GM19025 (cell line): ENCODE measurements at regions not wholly inside any gene's neighbourhood (a gene's known extent, or its start where the extent isn't known, plus 50 kb on each side); places are given as distances from the start of the nearest gene placed in this dataset.
"Not testable (repeated sequence)": the region's sequence is repeated elsewhere in the genome, so short reads cannot be mapped to it uniquely, and the experiment has no call there.

Source experiments
- ATAC-seq: cut with Tn5 transposase; IDR thresholded peaks from one replicate; pipeline ENCODE4 v1.9.1; 2021; ENCODE audit warnings: mild to moderate bottlenecking, low read depth, moderate library complexity; ENCODE audit not compliant: unreplicated experiment

- no peak for ATAC-seq
Measured at GRCh38 chr10:106111246-106111645, 1053.3 kb downstream of the SORCS1 start.

GRCh38 chr10:106107706-106108105 is 1056.8 kb downstream of the SORCS1 start:
- ATAC-seq = no peak

GRCh38 chr10:106106114-106106513 is 1058.4 kb downstream of the SORCS1 start:
- ATAC-seq = no peak

- no peak for ATAC-seq
Measured at GRCh38 chr10:106089855-106090254, 1074.7 kb downstream of the SORCS1 start.

DNA sequence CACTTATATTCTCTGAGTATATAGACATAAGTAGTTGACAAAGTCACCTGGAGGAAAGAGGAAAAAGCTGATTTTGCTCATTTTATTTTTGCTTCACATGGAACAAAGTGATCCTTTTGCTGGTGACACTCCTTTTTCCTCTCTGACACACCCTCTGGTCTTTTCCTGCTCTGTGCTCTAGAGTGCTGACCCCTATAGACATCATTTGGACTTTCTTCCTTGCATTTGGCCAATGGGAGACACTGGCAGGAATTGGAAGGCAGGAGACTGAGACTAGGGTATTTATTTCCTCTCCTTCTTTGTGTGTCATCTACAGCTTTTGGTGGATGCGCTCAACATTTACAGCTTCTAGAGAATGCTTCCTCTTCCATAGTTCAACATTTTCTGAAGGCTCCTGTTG is 1078.1 kb downstream of the SORCS1 start:
- no peak for ATAC-seq

GRCh38 chr10:106083572-106083971 is 1080.9 kb downstream of the SORCS1 start:
- ATAC-seq = no peak

DNA sequence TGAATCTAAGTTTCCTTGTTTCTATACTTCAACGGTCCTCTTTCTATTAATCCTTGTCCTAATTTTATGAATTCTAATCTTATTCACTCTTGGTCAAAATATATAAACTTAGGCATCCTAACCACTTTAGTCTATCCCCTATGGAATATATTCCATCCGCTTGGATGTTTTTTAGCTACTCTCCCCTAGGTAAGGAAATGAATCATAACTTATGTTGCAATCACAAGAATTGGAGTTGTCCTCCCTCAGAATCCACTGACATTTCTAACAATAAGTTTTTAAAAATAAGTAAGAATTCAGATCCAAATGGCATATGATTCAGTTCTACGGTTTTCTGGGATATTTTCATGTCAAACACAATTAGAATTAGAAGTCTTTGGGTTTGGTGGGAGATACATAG is 1081.6 kb downstream of the SORCS1 start:
- no peak for ATAC-seq

- no peak for ATAC-seq
Measured at GRCh38 chr10:106078895-106079576, 1085.5 kb downstream of the SORCS1 start.

DNA sequence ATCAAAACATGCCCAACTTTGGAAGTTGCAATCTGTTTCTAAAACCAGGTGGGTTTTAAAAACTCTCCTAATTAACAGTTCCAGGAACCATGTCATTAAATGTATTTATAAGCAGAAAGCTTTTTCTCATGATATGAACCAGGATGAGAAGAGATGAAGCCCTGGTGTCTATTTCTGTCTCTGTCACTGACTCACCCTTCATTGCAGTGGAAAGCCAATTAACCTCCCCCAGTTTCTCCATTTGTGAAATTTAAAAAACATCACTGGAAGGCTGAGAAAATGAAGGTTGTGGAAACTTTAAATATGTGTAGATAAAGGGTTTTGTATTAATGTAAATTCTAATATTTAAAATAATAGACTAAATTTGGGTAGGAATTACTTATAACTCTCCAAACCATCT is 1088.0 kb downstream of the SORCS1 start:
- no peak for ATAC-seq

DNA sequence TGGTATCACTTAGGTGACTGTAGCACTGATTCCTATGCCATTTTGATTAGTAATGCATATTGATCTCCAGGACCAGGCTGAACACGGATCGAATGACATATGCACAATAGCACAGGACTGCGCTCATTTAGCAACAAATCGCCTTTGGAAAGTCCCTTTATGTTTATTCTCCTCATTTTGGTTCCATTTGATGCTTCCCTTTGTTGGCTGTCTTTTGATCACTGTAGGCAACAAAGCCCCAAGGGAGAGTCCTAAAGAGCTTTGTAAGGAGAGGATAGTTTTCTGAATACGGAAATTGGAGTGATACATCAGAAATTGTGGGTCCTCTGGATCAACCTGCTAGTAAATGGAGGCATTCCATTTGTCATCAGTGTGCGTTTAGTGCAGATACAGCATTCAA is 1111.4 kb downstream of the SORCS1 start:
- no peak for ATAC-seq

DNA sequence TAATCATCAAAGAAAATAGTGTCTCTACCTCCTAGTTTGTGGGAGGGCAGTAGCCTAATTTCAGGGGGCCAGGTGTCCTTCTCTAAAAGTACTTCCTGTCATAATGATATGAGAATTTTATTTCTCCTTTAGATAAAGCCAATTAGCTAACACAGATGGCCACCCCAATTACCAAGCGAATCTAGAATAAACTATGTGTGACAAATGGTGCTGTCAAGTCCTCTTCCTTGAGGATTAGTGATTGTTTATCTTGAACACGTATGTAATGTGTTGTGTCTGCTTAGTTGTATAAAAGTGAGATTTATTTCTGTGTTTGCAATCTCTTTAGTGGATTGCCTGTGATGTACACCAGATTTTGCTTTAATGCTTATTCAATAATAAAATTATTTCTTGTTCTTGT is 1120.0 kb downstream of the SORCS1 start:
- ATAC-seq = no peak

- no peak for ATAC-seq
Measured at GRCh38 chr10:106043863-106044262, 1120.6 kb downstream of the SORCS1 start.

DNA sequence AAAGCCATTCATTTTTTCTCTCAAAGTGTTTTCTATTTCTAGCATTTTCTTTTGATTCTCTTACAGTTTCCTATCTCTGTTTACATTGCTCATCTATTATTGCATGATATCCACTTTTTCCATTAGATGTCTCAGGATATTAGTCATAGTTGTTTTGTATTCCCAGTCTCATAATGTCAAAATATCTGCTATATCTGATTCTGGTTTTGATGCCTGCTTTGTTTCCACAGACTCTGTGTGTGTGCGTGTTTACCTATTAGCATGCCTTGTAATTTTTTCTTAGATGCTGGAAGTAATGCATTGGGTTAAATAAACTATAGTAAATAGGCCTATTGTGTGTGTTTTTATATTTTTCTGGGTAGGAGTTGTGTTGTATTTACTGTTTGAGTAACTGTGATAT is 1126.3 kb downstream of the SORCS1 start:
- ATAC-seq = no peak

DNA sequence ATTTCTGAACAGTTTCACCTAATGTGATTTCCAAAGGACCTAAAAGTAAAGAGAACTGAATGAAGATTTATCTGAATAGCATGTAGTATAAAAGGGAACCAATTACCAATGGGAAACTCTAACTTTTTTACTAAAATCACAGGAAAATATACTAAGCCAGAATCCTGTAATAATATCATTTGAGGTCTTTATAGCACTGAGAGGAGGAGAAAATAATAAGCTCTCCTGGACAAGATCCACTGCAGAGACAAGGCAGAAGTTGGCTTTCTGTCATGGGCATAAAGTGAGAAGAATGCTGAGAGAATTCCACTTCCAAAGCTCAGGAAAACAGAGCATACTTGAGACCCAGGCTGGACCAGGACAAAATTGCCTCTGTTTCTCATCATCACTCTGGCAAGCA is 1131.4 kb downstream of the SORCS1 start:
- ATAC-seq = no peak

DNA sequence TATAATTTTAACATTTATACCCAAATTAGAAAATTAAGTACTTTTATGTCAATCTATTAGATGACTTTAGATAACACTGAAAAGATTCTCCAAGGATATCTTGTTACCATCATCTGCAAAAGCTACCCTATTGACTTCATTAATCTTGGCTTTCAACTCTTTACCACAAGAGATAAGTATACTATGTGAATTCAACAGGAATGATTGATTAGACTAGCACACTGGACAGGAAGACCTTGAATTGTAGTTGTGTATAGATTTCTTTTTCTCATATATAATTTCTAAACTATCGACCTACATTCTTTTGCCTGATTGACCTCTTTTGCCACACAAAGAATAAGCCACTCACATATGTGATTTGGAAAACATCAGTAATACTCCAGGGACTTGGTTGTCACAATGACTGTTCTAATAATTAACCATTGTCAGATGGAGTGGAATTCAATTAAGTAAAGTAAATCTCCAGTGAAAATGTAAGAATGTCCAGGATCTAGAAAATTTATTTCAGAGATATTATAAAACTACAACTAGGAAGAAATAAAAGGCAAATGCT is 1132.0 kb downstream of the SORCS1 start:
- no peak for ATAC-seq

GRCh38 chr10:106027240-106027639 is 1137.3 kb downstream of the SORCS1 start:
- no peak for ATAC-seq

DNA sequence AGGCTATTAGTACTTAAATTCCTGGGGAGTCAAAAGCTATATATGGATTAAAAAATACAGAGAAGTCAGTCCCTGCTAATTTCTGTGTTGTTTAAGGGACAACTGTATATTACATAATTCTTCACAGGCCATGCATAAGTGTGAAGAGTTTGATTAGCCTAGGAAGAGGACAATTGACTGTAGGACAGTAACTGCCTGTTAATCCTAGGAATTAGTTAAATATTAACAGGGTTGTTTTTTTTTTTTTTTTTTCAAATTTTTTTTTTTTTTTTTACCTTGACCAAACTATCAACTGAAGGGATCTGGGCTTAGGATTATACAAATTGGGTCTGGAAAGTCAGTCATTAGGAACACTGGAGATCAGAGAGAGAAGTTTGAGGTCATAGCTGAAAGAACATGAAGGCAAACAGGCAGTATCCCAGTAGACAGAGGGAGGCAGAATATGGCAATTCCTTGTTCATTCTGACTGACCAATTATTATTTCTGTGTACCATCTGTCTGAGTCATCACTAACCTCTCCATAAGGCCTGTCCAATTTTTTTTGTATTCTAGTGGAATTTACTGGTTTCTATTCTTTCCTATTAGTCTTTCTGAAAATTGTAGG is 1139.2 kb downstream of the SORCS1 start:
- no peak for ATAC-seq

DNA sequence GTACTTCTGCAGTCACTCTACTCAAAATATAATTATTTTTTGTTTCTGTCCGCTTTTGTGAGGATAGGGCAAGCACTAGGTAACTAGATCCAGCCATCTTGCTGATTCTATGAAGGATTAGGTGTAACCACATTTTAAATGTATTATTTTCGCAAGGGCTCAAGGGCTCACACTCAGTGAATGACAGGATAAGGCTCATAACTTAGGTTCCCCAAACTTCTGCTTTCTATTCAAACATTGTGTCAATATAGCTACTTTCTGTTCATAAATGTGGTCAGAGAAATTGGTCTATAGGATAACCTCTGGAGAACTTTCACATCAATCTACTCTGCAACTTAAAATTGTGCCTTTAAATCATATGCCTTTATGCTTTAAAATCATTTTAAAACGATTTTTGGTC is 1141.2 kb downstream of the SORCS1 start:
- ATAC-seq = no peak

GRCh38 chr10:106019559-106019958 is 1144.9 kb downstream of the SORCS1 start:
- not testable (repeated sequence) for ATAC-seq

DNA sequence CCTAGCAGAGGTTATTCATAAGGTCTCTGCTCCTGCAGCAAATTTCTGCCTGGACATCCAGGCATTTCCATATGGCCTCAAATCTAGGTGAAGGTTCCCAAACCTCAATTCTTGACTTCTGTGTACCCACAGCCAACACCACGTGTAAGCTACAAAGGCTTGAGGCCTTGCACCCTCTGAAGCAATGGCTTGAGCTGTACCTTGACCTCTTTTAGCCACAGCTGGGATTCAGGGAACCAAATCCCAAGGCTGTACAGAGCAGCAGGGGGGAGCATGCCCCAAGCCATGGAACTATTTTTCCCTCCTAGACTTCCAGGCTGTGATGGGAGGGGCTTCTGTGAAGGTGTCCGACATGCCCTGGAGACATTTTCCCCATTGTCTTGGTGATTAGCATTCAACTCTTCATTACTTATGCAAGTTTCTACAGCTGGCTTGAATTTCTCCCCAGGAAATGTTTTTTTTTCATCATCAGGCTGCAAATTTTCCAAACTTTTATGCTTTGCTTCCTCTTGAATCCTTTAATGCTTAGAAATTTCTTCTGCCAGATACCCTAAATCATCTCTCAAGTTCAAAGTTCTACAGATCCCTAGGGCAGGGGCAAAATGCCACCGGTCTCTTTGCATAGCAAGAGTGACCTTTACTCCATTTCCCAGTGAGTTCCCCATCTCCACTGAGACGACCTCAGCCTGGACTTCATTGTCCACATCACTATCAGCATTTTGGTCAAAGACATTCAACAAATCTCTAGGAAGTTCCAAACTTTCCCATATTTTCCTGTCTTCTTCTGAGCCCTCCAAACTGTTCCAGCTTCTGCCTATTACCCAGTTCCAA is 1148.9 kb downstream of the SORCS1 start:
- not testable (repeated sequence) for ATAC-seq

- no peak for ATAC-seq
Measured at GRCh38 chr10:106011250-106011649, 1153.3 kb downstream of the SORCS1 start.
